HG03139 (cell line): ENCODE measurements at regions not wholly inside any gene's neighbourhood (a gene's known extent, or its start where the extent isn't known, plus 50 kb on each side); places are given as distances from the start of the nearest gene placed in this dataset.

Experiments used
- ATAC-seq: cut with Tn5 transposase; IDR thresholded peaks from one replicate; pipeline ENCODE4 v1.9.1; 2021; ENCODE audit not compliant: unreplicated experiment

GRCh38 chr2:6336752-6337471 is 528.8 kb downstream of the CMPK2 start:
- ATAC-seq, result no peak

- no peak for ATAC-seq
Observed at GRCh38 chr2:6337472-6337820, 528.3 kb downstream of the CMPK2 start.

- ATAC-seq, result no peak
Observed at GRCh38 chr2:6341588-6342129, 524.0 kb downstream of the CMPK2 start.

GRCh38 chr2:6342273-6342920 is 523.3 kb downstream of the CMPK2 start:
- no peak for ATAC-seq

GRCh38 chr2:6343076-6343475 is 522.6 kb downstream of the CMPK2 start:
- no peak for ATAC-seq

- peak; percentile 80 for ATAC-seq
Observed at GRCh38 chr2:6352247-6352646, 513.5 kb downstream of the CMPK2 start.

GRCh38 chr2:6352906-6353515 is 512.7 kb downstream of the CMPK2 start:
- ATAC-seq, result no peak

- peak; percentile 39 for ATAC-seq
Observed at GRCh38 chr2:6353669-6354068, 512.0 kb downstream of the CMPK2 start.

- no peak for ATAC-seq
Observed at GRCh38 chr2:6354546-6354945, 511.2 kb downstream of the CMPK2 start.

- ATAC-seq, result no peak
Observed at GRCh38 chr2:6355886-6356761, 509.6 kb downstream of the CMPK2 start.

GRCh38 chr2:6358546-6358945 is 507.2 kb downstream of the CMPK2 start:
- no peak for ATAC-seq

GRCh38 chr2:6358985-6359384 is 506.7 kb downstream of the CMPK2 start:
- ATAC-seq, result no peak

- no peak for ATAC-seq
Observed at GRCh38 chr2:6359964-6360363, 505.7 kb downstream of the CMPK2 start.

- ATAC-seq, result no peak
Observed at GRCh38 chr2:6362671-6363450, 502.8 kb downstream of the CMPK2 start.

- no peak for ATAC-seq
Observed at GRCh38 chr2:6368281-6368680, 497.4 kb downstream of the CMPK2 start.

GRCh38 chr2:6369266-6369665 is 496.4 kb downstream of the CMPK2 start:
- no peak for ATAC-seq

GRCh38 chr2:6370753-6371551 is 494.8 kb downstream of the CMPK2 start:
- ATAC-seq, result no peak

GRCh38 chr2:6372317-6372901 is 493.3 kb downstream of the CMPK2 start:
- no peak for ATAC-seq

- ATAC-seq, result no peak
Observed at GRCh38 chr2:6381326-6381725, 484.4 kb downstream of the CMPK2 start.
